ENCODE measurements at regions not wholly inside any gene's neighbourhood (a gene's known extent, or its start where the extent isn't known, plus 50 kb on each side); places are given as distances from the start of the nearest gene placed in this dataset.

DNA sequence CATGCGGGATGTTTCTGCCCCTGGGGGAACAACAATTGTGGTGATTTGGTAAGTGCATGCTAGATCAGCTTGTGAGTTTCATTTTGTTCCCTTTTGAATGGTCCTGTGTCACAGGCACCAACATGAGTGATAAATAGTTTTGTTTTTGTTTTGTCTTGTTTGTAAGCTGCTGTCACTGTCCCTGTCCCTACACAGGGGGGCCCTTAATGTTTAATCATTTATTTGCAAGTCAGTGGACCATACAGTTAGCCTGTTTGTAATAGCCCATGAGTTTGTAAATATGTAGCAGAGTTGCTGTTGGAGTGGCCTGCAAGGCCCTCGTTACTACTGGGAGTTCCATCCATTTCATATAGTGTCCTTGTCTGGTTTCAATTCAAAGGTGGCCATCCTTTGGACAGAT lies 979.6 kb upstream of the SPRY2 start:
- no peak for TF ChIP-seq CHD2 (IDR thresholded peaks at IDR 0.05; ENCODE audit: low read length, partially characterized antibody)
- TF ChIP-seq CTCF (IDR thresholded peaks at IDR 0.05) = no peak
- TF ChIP-seq JUNB (IDR thresholded peaks at IDR 0.05) = no peak
- TF ChIP-seq MYC (IDR thresholded peaks at IDR 0.05; ENCODE audit: borderline replicate concordance, low read length) = no peak
- no peak for TF ChIP-seq BHLHE40 (IDR thresholded peaks at IDR 0.05; ENCODE audit: low read depth, low read length)
- TF ChIP-seq NR3C1 (IDR thresholded peaks at IDR 0.05) = no peak

Measured in A549 (cell line).